Stimulated activated CD4-positive, alpha-beta T cell treated with anti-CD3 and anti-CD28 coated beads, Interleukin-4, amount 100 ng/mL, for 48 hours (primary cell): ENCODE measurements at regions not wholly inside any gene's neighbourhood (a gene's known extent, or its start where the extent isn't known, plus 50 kb on each side); places are given as distances from the start of the nearest gene placed in this dataset.
"Not testable (repeated sequence)": the region's sequence is repeated elsewhere in the genome, so short reads cannot be mapped to it uniquely, and the experiment has no call there.

Experiments
- DNase-seq, 2 donors: peaks; one replicate each; pipeline ENCODE4 v3.0.0-alpha.2; 2020; ENCODE audit warnings: low read depth in 2 of 2

- no peak for DNase-seq
Observed at GRCh38 chr2:5145053-5145452, 547.1 kb upstream of the SOX11 start.

DNA sequence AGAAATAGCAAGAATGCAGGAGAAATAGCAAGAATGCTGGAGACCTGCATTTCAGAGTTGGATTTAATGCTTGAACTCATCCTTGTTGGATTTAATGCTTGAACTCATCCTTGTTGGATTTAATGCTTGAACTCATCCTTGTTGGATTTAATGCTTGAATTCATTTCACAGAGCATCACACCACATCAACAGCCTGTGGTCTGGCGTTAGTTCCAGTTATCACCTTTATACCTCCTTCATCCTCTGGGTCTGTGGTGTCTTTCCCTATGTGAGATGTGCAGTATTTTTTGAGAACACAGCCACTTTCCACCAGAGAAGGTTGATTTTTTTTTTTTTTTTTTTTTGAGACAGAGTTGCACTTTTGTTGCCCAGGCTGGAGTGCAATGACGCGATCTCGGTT lies 546.4 kb upstream of the SOX11 start:
- no peak for DNase-seq

- DNase-seq, result no peak
Observed at GRCh38 chr2:5148392-5149085, 543.6 kb upstream of the SOX11 start.

DNA sequence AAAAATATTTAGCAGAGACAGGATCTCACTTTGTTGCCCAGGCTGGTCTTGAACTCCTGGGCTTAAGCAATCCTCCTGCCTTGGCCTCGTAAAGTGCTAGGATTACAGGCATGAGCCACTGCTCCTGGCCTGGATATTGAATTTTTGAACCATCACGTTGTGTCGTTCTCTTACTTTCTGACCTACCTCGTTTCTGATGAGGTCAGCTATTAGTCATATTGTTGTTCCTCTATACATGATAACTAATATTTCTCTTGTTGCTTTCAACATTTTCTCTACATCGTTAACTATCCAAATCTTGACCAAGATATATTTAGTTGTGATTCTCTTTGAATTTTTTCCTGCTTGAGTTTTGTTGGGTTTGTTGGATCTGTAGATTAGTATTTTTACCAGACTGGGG lies 541.3 kb upstream of the SOX11 start:
- no peak for DNase-seq

GRCh38 chr2:5164776-5165525 lies 527.2 kb upstream of the SOX11 start:
- DNase-seq, result no peak

DNA sequence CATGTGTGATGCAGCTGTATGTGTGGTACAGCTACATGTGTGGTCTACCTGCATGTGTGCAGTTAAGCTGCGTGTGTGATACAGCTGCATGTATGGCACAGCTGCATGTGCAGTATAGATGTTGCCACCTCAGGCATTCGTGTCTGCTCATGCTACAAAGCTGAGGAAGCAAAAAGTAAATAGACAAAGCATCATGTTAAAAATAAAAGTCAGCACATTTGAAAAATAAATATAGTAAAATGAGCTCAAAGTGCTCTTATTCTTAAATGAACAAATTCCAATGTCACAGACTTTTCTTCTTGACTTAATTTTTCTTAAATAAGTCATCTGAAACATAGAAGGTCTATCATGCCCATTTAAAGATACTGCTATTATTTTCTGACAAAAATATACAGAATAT lies 519.3 kb upstream of the SOX11 start:
- DNase-seq, result no peak

GRCh38 chr2:5173876-5174535 lies 518.2 kb upstream of the SOX11 start:
- no peak for DNase-seq

- no peak for DNase-seq
Observed at GRCh38 chr2:5175231-5175630, 517.0 kb upstream of the SOX11 start.

DNA sequence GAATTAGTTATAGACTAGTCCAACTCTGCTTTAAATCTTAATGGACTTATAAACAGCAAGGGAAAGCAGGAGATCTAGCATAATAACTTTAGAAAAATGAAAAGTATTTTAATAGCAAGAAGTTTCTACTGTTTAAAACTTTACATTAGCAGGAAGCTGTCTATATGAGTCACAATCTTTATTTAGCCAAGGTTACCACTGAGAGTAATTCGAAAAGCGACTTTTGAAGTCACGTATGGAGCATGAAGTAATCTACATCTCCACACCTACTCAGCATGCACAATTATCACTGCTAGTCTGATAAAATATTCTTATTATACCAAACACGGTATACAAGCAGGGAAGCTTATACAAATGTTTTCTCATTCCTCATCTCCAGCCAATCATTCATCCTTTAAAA lies 515.4 kb upstream of the SOX11 start:
- no peak for DNase-seq

- no peak for DNase-seq
Observed at GRCh38 chr2:5183031-5183430, 509.2 kb upstream of the SOX11 start.

- DNase-seq, result no peak
Observed at GRCh38 chr2:5187283-5187682, 504.9 kb upstream of the SOX11 start.

GRCh38 chr2:5188636-5189035 lies 503.5 kb upstream of the SOX11 start:
- no peak for DNase-seq

DNA sequence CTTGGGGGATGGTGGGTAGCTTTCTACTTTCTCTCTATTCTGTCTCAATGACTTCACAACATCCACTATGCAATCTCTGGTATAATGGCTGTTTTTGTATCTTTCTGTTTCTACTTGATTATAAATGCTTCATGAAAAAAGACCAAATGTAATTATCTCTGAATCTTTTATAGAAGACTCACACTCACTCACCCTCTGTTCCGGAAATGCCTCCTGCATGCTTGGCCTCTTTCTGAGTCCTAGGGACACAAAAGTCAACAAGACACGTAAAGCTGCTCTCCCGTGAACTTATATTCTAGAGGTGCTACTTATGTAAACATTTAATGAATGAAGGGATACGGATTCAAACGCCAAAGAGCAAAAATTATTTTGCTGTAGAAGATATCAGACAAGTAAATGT lies 502.2 kb upstream of the SOX11 start:
- no peak for DNase-seq

GRCh38 chr2:5195636-5196035 lies 496.5 kb upstream of the SOX11 start:
- no peak for DNase-seq

- DNase-seq, result no peak
Observed at GRCh38 chr2:5203134-5203755, 488.9 kb upstream of the SOX11 start.

- DNase-seq, result not testable (repeated sequence)
Observed at GRCh38 chr2:5206742-5207141, 485.4 kb upstream of the SOX11 start.

- DNase-seq, result no peak
Observed at GRCh38 chr2:5215989-5216607, 476.1 kb upstream of the SOX11 start.

DNA sequence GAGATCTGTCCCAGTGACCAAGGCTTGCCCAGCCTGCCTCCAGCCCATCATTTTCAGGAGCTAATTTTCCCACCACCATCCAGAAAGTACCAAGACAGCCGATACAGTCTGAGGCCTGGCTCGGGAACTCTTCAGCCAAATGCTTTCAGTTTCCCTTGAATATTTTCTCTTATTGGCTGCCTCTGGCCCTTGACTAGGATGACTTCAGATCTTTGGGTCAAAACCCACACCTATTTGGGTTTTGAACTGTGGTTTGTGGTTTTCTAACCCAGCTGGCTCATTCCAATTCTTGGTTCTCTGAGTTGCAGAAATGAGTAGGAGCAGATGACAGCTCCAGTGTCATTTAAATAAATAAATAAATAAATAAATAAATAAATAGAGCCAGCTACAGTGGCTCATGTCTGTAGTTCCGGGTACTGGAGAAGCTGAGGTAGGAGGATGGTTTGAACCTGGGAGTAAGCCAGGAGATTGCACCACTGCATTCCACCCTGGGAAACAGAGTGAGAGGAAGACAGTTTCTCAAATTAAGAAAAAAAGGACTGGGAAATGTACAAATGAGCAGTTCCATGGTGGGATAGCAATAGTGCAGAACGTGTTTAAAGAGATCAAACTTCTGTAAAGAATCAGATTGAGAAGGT lies 465.0 kb upstream of the SOX11 start:
- DNase-seq, result no peak

- no peak for DNase-seq
Observed at GRCh38 chr2:5229574-5229973, 462.6 kb upstream of the SOX11 start.

- no peak for DNase-seq
Observed at GRCh38 chr2:5230444-5230843, 461.7 kb upstream of the SOX11 start.

DNA sequence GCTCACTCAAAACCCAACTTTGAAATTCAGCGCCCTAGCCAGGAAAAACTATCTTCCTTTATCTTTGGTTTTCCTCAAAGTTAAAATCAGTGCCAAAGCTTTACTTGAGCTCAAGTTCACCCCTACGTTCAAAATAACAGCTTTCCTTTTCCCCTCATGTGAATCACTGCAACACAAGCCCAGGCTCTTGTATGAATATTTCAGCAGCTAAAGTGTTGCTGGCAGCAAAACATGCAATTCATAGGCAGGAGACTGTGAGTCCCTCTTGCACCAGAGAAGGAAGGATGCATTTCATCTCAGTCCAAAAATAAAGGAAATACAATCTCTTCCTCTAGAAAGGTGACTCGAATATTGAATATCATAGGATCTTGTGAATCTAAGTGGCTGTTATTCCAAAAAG lies 461.3 kb upstream of the SOX11 start:
- no peak for DNase-seq

GRCh38 chr2:5231287-5231686 lies 460.9 kb upstream of the SOX11 start:
- no peak for DNase-seq
